A204.1 (cell line): ENCODE measurements at regions not wholly inside any gene's neighbourhood (a gene's known extent, or its start where the extent isn't known, plus 50 kb on each side); places are given as distances from the start of the nearest gene placed in this dataset.

Experiments
- FAIRE-seq: peaks from 2 replicates; lab custom pipeline; 2012; peaks lifted over from hg19 to GRCh38; lab: Jason Lieb, UNC

GRCh38 chr4:81881855-81882621 is 410.3 kb upstream of the RASGEF1B start:
- FAIRE-seq: no peak

GRCh38 chr4:81876106-81876505 is 404.4 kb upstream of the RASGEF1B start:
- no peak for FAIRE-seq

- FAIRE-seq: no peak
Measured at GRCh38 chr4:81874661-81875515, 403.2 kb upstream of the RASGEF1B start.

DNA sequence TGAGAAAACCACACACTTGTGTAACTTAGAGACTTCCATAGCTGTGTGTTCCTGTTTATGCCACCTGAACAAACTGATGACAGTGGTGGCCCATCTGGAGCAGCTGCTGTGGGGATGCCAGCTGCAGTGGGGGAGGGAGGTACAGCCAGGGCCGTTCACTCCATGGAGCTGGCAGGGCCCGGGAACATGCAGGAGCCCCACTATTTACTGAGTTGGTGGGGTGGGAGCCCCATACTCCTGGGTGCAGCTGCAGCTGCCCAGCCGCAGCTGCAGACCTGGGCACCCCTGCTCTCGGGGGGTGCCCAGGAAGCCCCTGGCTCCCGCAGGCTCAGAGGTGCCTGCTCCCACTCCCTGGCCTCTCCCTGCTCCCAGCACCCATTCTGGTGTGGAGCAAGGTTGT is 398.6 kb upstream of the RASGEF1B start:
- no peak for FAIRE-seq

GRCh38 chr4:81860111-81860510 is 388.4 kb upstream of the RASGEF1B start:
- no peak for FAIRE-seq

DNA sequence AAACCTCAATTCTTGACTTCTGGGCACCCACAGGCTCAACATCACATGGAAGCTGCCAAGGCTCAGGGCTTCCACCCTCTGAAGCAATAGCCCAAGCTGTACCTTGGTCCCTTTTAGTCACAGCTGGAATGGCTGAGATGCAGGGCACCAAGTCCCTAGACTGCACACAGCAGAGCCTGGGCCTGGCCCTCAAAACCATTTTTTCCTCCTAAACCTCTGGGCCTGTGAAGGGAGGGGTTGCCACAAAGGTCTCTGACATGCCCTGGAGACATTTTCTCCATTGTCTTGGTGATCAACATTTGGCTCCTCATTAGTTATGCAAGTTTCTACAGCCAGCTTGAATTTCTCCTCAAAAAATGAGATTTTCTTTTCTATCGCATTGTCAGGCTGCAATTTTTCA is 382.7 kb upstream of the RASGEF1B start:
- no peak for FAIRE-seq

GRCh38 chr4:81852031-81852715 is 380.5 kb upstream of the RASGEF1B start:
- FAIRE-seq: no peak

DNA sequence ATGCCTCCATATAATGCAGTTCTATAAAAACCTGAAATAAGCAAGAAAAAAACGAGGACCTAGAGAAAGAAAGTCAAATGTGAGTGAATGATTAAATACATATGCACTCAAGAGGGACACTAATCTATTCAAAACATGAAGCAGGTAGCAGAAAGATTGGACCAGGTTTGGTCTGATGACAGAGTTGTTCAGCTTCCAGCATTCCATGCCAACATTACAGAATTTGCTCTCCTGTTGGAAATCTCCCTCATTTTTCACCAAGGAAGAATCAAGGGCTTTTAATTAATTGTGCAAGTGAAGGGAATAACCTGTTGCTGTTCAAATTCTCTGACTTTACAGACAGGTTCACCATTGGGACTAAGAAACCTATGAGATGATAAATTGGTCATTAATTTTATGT is 379.0 kb upstream of the RASGEF1B start:
- FAIRE-seq: no peak

DNA sequence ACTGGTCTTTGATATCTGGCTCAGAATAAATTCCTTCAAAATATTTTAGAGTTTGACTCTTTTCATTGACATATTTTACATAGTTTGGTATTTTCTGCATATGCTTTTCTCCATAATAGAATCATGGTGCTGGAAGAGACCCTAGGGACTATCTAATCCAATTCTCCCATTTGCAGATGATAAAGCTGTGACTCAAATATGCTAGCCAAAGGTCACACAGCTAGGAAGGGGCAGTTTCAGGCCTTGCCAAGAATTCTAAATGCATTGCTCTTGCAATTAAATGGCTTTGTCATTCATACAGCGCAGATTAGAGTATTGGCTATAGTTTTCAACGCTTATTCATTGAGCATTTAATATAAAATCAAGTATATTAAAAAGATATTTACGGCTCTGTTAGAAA is 374.1 kb upstream of the RASGEF1B start:
- no peak for FAIRE-seq

DNA sequence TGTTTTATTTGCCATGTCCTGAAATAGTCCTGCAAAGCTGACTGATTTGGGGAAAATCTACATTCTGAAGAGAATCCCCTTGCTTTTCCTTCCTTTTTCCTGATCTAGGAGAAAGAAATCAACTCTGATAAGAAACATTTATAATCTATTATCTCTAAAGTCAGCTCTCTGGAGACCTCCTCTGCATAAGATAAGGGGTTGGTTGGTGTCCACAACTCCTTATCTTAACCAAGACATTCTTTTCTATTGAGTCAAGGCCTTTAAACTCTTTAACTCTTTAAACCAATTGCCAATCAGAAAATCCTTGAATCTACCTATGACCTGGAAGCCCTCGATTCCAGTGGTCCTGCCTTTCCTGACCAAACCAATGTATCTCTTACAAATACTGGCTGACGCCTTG is 373.6 kb upstream of the RASGEF1B start:
- FAIRE-seq: no peak

- FAIRE-seq: peak; percentile 95
Measured at GRCh38 chr4:81844717-81845116, 373.0 kb upstream of the RASGEF1B start.

DNA sequence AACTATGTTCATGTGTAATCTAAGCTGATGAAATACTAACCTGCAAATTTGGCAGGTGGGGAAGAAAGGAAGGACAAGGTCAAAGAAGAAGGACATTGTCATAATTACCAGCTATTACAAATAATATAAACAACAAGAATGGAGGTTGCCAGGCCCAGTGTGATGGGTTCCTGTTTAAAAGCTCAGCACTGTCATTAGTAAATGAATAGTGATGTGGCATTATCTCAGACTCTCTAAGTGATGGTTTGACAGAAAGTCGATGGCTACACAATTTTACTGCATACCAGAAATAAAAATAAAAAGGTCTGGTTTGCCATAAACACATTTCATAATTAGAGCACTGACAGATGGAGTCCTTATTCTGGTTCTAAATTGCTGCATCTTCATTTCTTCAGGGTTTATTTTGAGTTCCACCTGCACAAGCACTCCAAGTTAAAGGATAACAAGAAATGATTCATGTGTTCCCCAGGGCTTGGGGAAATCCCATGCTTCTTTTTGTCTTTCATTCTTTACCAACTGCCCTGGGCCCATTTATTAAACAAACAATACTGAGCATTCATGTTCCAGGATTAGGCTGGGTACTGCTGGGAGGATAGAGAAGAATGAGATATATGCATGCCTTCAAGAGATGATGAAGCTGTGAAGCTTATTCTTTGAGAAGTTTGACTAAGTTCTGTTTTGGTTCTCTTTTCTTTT is 367.8 kb upstream of the RASGEF1B start:
- no peak for FAIRE-seq

GRCh38 chr4:81838586-81838985 is 366.9 kb upstream of the RASGEF1B start:
- no peak for FAIRE-seq

- no peak for FAIRE-seq
Measured at GRCh38 chr4:81836716-81837115, 365.0 kb upstream of the RASGEF1B start.

- FAIRE-seq: no peak
Measured at GRCh38 chr4:81833576-81833975, 361.9 kb upstream of the RASGEF1B start.

GRCh38 chr4:81828991-81829390 is 357.3 kb upstream of the RASGEF1B start:
- FAIRE-seq: no peak

- no peak for FAIRE-seq
Measured at GRCh38 chr4:81827577-81828202, 356.0 kb upstream of the RASGEF1B start.

DNA sequence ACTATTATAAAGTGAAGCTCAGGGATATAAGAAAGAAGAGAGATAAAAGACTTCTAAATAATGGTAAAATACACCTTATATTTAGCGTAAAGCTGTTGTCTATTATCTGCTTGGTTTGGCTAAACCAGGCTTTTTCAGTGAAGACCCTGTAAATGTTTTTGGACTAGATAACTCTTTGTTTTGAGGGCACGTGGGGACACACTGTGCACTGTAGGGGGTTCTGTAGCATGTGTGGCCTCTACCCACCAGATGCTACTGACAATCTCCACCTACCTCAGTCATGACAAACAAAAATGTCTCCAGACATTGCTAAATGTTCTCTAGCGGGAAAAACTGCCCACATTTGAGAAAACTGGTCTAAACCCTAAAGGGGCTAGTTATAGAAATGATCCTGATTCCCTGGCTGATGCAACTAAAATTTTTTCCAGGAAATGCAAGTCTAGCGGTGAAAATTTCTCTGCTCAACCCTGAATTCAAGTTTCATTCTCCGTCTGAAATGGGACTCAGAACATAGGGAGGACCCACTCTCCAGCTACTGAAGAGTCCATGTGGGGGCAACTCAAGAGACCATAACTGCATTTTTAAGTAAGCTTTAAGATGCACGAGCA is 355.2 kb upstream of the RASGEF1B start:
- FAIRE-seq: no peak

DNA sequence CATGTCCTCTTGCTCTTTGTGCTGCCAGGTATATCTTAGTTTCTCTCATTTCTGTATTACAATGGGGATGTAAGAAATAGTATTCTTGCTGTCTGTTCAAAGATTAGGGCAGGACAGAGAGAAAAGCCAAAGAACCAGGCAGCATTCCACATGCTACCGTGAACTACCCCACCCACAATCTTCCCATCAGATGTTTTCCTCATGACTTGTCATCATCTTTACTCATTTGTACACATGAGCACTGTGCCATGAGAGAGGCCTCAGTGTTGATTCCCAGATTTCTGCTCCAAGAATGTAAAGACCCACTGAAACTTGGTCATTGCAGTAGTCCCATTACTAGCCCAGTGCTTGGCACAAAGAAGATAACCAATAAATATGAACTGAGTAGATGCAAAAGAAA is 354.6 kb upstream of the RASGEF1B start:
- no peak for FAIRE-seq

DNA sequence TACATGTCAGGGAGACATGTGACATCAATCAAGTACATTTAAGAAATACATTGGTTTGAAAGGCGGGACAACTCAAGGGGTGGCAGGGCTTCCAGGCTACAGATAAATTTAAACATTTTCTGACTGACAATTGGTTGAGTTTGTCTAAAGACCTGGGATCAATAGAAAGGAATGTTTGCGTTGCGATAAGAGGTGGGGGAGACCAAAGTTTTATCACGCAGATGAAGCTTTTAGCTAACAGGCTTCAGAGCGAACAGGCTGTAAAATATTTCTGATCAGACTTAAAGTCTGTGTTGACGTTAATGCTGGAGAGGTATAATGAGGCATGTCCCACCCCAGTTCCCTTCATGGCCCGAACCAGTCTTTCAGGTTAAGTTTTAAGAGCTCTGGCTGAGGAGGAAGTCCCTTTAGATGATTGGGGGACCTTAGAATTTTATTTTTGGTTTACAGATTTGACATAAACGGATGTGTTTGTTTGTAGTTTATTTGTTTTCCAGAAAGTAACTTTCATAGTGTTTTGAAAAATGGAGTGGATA is 346.7 kb upstream of the RASGEF1B start:
- no peak for FAIRE-seq
